HG03520 (cell line): ENCODE measurements at regions not wholly inside any gene's neighbourhood (a gene's known extent, or its start where the extent isn't known, plus 50 kb on each side); places are given as distances from the start of the nearest gene placed in this dataset.
"Not testable (repeated sequence)": the region's sequence is repeated elsewhere in the genome, so short reads cannot be mapped to it uniquely, and the experiment has no call there.

Experiments used
- ATAC-seq: cut with Tn5 transposase; IDR thresholded peaks from one replicate; pipeline ENCODE4 v1.9.1; 2021; ENCODE audit warnings: mild to moderate bottlenecking, moderate library complexity; ENCODE audit not compliant: unreplicated experiment

DNA sequence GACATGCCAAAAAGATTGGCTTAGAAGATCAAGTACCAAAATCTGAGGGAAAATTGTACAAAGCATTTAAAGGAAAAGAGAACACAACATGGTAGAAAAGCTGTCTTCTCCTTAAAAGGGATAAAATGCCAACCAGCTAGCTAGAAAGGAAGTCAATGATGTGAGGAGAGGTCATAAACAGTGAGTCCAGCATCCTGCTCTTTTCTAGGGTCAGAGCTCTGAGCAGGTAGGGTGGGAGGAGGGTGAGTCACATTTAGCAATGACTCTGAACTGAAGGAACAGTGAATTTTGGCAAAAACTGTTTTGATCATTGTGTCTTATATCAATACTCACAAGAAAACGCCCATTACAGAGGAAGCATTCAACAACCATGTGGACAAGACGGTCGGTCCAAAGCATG lies 322.3 kb downstream of the DAD1 start:
- ATAC-seq: no peak

DNA sequence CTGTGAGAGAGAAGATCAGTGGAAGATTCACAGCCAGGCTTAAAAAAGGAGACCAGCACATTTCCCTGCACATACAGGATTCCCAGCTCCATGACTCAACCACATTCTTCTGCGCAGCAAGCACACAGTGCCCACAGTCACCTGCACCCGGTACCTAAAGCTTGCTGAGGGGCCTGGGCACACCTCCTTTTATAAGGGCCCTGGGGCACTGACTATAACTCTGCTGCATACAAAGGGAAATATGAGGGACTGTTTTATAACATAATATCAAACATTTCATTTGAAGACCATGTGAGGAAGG lies 322.9 kb downstream of the DAD1 start:
- ATAC-seq: no peak

DNA sequence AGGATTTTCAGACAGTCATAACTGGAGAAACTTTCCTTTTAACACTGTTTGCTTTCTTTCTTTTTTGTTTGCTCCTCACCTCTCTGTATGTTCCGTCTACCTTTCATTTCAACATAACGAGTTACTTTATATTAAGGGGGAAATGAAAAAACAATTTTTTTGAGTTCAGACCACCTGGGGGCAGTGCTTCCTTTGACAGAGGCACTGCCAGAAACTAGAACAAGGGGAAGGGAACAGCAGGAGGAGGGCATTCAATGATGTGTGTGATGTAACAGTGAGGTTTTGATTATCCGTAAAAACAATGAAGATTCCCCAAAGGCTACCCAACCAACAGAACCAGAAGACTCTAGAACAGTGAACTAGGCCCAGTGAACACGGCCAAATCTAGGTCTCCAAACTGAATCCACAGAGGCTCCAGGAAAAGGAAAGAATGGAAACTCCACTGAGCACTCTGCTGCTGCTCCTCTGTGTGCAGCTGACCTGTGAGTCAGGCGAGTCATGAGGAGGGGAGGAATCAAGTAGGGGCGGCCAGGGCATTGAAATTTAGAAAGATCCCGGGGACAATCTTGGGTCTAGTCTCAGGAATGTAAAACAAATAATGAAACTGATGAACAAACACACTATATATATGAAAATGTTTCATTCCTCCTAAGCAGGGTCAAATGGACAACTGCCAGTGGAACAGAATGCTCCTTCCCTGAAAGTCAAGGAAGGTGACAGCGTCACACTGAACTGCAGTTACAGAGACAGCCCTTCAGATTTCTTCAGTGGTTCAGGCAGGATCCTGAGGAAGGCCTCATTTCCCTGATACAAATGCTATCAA lies 323.5 kb downstream of the DAD1 start:
- ATAC-seq: no peak

DNA sequence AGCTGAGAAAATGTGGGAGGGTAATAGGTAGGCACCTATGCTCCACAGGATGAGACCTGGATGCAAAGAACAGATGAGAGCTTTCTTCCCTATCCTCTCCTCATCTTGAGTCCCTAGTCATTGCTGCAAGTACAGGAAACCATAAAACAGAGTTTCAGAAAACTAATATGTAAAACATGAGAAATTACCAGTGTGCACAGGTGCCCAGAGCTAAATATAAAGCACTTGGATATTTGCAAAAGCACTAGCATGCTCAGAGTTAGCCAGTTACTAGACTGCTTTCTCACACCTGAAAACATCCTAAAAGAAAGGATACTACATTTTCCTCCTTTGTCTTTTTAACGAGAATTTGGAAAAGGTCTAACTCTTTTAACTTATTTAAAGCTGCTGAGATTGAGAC lies 324.3 kb downstream of the DAD1 start:
- no peak for ATAC-seq

DNA sequence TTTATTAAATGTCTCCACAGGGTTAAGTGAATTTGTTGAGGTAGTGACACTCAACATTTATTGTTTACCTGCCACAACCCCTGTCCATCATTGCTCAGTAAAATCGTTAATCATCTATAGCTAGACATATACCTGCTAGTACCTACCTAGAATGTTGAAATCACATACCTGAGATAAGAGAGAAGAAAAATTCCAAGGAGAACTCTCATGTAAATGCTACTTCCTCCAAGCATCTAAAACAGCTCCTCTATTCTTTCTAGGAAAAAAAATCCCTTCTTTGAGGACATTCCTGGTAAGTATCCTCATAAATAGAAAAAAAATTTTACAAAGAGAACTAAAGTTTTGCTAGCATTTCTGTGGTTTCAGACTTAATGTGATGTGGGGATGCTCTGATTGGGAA lies 325.1 kb downstream of the DAD1 start:
- ATAC-seq: no peak

DNA sequence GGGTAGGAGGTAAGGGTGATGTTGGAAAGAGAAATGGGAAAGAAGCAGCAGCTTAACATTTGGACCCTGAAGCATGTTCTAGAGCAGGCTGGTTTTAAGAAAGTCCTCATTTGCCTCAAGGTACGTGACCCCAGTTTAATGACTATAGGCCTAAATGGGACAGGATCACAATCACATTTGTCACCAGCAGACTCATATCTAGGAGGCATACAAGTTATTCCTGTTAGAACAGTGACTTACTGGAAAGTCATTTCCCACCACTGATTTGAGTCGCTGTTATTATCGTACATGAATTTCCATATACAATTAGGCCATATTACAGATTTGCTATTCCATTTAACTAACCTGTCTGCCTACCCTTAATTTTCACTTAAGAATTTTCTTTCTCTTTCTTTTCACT lies 326.1 kb downstream of the DAD1 start:
- ATAC-seq: no peak

DNA sequence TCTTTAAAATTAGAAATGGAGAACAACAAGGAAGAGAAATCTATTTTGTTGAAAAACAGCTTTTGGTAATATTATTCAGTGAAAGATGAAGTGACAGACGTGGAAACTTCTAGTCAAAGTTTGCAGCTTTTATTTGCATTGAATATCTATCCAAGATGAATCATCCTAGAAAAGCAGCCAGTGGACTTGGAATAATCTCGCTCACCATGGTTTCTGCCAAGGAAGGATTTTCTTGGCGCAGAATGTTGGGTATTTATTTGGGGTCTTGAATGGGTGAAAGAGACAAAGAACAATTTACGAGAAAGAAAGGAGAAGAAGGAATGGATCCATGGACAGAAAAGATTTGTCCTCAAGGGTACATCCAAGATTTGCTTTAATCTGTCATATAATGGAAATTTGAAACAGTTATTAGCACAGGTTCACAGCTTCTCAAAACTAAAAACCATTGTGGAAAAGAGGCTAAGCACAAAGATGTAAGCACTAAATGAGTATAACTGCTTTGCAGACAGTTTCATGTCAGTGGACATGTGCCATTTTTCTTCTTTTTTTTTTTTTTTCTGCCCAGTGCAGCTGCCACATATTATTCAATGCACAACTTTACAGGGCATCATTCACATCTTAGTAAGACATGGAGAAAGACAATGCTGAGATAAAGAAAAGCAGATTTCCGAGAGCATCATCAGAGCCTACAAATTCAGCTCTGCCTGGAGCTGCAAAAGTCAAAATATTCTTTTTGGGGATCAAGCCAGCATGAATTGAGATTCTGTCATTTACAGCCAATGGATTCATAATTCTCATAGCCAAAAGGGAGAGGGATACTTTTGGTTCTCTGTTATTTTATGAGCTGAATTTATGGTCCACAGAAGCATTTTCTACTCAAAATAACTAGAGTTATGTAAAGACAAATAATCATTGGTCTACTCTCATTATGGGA lies 333.7 kb downstream of the DAD1 start:
- ATAC-seq: no peak

DNA sequence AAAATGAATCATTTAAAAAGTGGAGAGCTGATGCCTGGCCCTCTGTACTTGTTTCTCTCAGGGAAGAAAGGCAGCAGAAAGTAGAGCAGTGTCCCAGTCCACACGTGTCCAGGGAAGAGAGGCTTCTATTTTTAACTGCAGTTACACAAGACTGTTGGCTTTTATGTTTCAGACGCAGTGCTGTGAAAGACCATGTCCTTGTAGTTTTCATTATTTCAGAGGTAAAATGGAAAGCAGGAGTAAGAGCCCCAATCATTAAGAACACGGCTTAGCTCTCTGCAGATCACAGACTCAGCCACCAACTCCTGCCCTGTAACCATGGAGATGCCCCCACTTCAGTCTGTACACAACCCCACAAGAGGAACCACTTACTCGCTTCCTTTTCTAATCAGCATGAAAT lies 336.3 kb downstream of the DAD1 start:
- ATAC-seq: no peak

DNA sequence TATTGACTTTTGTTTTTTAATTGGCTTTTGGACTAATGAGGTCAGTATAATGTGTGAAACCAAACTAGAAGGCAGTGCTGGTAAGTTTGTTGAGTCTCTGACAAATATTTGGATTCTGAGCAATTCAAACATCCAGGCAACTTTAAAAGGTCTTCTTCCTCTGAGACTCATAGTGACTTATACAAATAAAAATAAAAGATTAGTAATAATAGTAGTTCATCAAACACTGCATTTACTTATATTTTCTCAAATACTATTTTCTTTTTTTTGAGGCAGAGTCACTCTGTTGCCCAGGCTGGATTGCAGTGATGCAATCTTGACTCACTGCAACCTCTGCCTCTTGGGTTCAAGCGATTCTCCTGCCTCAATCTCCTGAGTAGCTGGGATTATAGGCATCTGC lies 337.9 kb downstream of the DAD1 start:
- no peak for ATAC-seq

DNA sequence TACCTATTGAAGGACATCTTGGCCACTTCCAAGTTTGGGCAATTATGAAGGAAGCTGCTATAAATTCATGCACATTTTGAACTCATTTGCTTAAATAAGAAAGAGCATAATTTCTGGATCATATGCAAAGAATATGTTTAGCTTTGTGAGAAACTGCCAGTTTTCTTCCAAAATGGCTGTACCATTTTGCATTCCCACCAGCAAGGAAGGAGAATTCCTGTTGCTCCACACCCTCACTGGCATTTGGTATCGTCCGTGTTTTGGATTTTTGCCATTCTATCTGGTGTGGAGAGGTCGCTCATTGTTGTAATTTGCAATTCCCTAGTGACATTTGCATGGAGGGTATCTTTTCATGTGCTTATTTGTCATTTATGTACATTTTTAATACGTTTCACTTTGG lies 339.3 kb downstream of the DAD1 start:
- no peak for ATAC-seq

DNA sequence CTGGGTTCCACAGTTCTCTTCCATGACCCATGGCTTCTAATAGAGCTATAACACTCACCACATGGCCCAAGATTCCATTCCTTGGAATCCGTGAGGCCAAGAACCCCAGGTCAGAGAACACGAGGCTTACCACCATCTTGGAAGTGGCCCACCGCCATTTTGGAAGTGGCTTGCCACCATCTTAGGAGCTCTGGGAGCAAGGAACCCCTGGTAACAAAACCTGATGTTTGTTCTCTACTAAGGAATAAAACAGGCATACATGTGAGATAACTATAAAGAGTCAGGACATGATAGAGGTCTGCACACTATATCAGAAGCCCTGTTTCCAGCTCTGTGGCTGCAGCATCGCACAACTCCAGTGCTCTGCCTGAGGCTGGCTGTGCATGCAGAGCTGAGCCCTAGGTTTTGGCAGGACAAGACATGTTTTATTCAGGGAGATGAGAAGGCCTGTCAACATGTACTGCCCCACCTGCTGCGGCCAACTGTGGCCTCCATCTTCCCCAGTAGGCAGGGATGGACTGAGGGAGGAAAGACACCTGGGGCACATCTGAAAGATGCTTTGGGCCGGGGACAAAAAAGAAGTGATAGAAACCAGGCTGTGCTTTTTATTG lies 344.9 kb downstream of the DAD1 start:
- no peak for ATAC-seq

DNA sequence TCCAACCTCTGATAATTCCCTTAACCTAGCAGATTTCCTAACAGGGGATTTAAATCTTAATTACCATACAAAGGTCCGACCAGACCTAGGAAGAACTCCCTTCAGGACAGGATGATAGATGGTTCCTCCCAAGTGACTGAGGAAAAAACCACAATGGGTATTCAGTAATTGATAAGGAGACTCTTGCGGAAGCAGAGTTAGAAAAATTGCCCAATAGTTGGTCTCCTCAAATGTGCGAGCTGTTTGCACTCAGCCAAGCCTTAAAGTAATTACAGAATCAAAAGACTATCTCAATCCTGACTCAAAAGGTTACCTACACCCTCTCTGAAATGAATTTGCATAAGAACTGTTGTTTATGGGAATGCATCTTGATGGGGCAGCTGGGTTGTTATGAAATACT lies 350.7 kb downstream of the DAD1 start:
- ATAC-seq: not testable (repeated sequence)

DNA sequence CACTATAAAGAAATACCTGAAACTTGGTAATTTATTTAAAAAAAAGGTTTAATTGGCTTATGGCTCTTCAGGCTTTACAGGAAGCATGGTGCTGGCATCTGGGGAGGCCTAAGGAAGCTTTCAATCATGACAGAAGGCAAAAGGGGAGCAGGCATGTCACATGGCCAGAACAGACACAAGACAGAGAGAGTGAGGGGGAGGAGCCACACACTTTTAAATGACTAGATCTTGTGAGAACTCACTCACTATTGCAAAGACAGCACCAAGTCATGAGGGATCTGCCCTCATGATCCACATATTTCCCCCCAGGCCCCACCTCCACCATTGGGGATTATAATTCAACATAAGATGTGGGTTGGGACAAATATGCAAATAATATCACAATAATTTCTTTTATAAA lies 355.6 kb downstream of the DAD1 start:
- ATAC-seq: no peak

DNA sequence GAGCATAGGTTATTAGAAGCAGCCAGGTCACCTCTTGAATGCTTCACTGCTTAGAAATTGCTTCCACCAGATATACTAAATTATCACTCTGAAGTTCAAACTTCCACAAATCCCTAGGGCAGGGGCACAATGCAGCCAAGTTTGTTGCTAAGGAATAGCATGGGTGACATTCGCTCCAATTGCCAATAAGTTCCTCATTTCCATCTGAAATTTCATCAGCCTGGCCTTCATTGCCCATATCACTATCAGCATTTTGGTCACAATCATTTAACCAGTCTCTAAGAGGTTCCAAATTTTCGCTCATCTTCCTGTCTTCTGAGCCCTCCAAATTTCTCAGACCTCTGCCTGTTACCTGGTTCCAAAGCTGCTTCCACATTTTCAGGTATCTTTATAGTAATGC lies 356.1 kb downstream of the DAD1 start:
- ATAC-seq: no peak

DNA sequence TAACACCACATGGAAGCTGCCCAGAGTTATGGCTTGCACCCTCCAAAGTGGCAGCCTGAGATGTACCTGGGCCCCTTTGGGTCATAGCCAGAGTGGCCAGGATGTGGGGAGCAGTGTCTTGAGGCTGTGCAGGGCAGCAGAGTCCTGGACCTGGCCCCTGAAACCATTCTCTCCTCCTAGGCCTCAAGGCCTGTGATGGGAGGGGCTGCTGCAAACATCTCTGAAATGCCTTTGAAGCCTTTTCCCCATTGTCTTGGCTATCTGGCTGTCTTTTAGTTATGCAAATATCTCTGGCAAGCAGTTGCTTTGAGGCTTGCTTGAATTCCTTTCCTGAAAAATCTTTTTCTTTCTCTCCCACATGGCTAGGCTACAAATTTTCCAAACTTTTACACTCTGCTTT lies 356.5 kb downstream of the DAD1 start:
- no peak for ATAC-seq

DNA sequence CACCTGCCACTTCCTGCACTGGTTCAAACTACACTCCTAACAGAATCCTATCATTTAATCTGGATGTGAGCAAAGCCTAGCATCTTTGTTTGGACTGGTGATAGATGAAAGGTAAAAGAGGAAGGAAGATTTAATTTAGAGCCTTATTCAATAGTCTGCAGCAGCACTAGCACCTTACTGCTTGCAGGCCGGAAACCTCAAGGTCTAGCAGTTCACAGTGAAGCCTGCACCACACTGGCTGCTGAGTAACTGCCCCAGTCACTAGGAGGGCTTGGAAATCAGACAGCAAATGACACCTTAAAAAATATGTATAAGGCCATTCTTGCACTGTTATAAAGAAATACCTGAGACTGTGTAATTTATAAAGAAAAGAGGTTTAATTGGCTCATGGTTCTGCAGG lies 358.0 kb downstream of the DAD1 start:
- ATAC-seq: no peak

DNA sequence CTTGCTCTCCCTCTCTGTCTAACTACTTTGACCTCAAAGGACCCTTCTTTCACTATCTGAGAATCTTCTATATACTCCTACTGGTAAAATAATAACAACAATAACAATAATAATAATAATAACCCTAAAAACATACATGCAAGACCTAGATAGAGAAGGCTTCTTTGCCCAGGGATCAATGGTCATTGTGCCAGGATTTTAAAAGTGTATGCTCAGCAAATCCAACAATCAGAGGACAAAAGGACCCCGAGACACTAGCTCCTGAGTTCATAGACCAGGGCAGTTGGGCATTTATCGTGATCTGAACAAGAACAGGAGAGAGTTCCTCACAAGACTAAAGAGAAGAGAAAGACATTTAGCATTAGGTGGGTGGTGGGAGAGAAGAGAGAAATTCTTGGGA lies 358.5 kb downstream of the DAD1 start:
- no peak for ATAC-seq

DNA sequence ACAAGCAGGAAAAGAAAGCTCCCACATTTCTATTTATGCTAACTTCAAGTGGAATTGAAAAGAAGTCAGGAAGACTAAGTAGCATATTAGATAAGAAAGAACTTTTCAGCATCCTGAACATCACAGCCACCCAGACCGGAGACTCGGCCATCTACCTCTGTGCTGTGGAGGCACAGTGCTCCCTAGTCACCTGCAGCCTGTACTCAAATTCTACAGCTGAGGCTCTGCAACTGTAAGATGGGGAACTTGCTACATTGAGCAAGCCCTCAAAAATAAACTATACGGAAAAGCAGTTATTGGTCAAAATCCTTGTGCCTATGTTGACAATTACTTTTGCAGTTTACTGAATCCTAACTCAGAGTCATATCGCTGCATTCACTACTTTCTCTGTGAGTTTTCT lies 361.9 kb downstream of the DAD1 start:
- ATAC-seq: no peak

DNA sequence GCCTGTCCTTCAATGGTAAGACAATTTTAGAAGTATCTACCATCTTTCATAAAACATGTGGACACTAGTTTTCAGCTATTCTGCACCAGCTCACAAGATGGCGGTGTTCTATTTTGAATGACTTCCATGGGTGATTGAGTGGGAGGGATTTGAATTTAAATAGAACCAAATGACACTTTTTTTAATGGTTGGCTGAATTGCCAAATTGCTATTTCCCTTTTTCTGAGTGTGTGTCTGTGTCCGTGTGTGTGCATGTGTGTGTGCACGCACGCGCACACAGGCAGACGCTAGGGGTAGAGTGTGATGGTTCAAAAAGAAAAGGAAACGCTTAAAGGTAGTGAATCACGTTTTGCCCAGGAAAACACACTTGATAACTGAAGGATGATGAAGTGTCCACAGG lies 362.6 kb downstream of the DAD1 start:
- no peak for ATAC-seq

DNA sequence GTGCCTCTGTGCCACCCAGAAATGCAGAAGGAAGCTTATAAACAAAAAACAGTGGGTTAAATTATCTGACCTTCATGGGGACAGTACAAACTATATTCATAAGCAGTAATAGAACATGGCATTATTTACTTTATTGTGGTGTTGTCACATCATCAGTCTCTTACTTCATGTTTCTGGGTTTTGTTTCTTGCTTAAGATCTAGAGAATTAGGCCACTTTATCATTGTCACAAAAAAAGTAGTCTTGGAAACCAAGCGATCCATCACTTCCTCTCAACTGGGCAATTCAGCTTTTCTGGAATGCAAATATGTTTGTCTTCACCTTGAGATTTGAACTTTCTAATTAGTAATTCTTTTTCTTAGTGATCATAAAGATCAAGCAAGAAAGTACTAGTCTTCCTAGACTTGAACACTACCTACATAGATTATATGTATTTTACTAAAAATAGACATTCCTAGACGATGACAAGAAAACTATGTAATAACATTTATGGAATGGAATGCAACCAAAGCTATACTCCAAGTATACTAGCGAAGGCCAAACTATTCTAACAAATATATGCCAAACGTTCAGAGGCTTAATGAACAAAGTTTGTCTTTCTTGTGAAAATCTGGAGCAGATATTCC lies 363.4 kb downstream of the DAD1 start:
- no peak for ATAC-seq

DNA sequence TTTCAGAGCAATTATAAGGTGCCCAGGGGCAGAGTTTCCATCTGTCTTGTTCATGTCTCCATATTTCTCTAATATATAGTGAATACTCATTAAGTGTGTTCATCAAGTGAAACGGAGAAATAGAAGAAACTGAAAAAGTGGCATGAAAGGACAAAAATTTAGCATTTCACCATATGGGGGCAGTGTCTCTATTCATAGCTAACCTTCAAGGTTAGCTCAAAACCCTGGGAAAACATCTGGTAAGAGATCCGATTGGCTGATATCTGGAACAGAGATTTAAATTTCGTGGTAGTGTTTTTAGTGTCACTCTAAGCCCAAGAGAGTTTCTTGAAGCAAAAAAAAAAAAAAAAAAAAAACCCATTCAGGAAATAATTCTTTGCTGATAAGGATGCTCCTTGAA lies 367.5 kb downstream of the DAD1 start:
- ATAC-seq: no peak

DNA sequence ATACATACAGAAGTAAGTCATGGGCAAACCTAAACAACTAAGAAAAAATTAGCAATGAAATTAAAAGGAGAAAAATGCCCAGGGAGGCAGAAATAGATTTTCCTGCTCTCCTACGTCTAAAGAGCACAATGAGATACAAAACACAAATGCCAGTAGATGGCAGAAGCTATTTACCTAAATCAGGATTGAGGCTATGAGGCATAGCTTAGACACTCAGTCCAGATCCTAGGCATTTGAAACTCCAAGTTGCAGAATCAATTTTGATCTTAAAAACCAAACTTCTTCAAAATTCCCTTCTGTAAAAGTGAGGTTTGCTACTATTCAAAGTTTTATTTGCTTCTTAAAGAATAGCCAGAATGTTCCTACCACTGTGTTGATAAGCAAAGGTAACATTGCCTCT lies 368.6 kb downstream of the DAD1 start:
- ATAC-seq: no peak
